OCI-LY1 (cell line): ENCODE measurements at regions not wholly inside any gene's neighbourhood (a gene's known extent, or its start where the extent isn't known, plus 50 kb on each side); places are given as distances from the start of the nearest gene placed in this dataset.

Experiments used
- H2AFZ ChIP-seq: fragments of 200-600 bp; sonication (generic), shearing (Covaris generic); 2 replicates; pipeline ENCODE4 v1.6.0; 2014; ENCODE audit warnings: antibody characterized with exemption, mild to moderate bottlenecking, low read length
- H3F3A ChIP-seq: fragments of 200-600 bp; sonication (generic), shearing (Covaris generic); 2 replicates; pipeline ENCODE4 v1.6.0; 2014; ENCODE audit warnings: mild to moderate bottlenecking, antibody characterized with exemption, low read length, moderate library complexity; ENCODE audit not compliant: insufficient read depth
- H3K27ac ChIP-seq: fragments of 200-600 bp; sonication (generic); 2 replicates; pipeline ENCODE4 v1.5.1; 2014; ENCODE audit warnings: low read length, mixed run types, mild to moderate bottlenecking, low read depth; ENCODE audit not compliant: poor library complexity, severe bottlenecking
- H3K27me3 ChIP-seq: fragments of 200-600 bp; sonication (generic); 2 replicates; pipeline ENCODE4 v1.6.0; 2014; ENCODE audit warnings: antibody characterized with exemption, mild to moderate bottlenecking, low read length, moderate library complexity; ENCODE audit not compliant: insufficient read depth
- H3K36me3 ChIP-seq: fragments of 200-600 bp; sonication (generic); 2 replicates; pipeline ENCODE4 v1.6.1; 2014; ENCODE audit warnings: mild to moderate bottlenecking, antibody characterized with exemption, low read length, moderate library complexity, mixed read lengths; ENCODE audit not compliant: insufficient read depth
- H3K4me1 ChIP-seq: fragments of 200-600 bp; sonication (generic); 2 replicates; pipeline ENCODE4 v1.5.1; 2014; ENCODE audit warnings: mild to moderate bottlenecking, low read length, moderate library complexity; ENCODE audit not compliant: insufficient read depth, severe bottlenecking
- H3K4me2 ChIP-seq: fragments of 200-600 bp; sonication (generic), shearing (Covaris generic); 2 replicates; pipeline ENCODE4 v1.6.1; 2014; ENCODE audit warnings: low read length
- H3K4me3 ChIP-seq: fragments of 200-600 bp; sonication (generic); 2 replicates; pipeline ENCODE4 v1.5.1; 2014; ENCODE audit warnings: low read length, low read depth, mild to moderate bottlenecking, mixed read lengths; ENCODE audit not compliant: poor library complexity, severe bottlenecking
- H3K79me2 ChIP-seq: fragments of 200-600 bp; shearing (Covaris generic); 2 replicates; pipeline ENCODE4 v1.6.1; 2016; ENCODE audit warnings: mixed run types, low read length, mixed read lengths; ENCODE audit not compliant: insufficient read depth
- H3K9ac ChIP-seq: fragments of 200-600 bp; sonication (generic), shearing (Covaris generic); 2 replicates; pipeline ENCODE4 v1.6.1; 2014; ENCODE audit warnings: mild to moderate bottlenecking, low read length, mixed read lengths
- H3K9me2 ChIP-seq: fragments of 200-600 bp; sonication (generic), shearing (Covaris generic); 2 replicates; pipeline ENCODE4 v1.6.1; 2014; ENCODE audit warnings: low read depth, mild to moderate bottlenecking, low read length, mixed read lengths
- H3K9me3 ChIP-seq: fragments of 200-600 bp; shearing (Covaris generic); 2 replicates; pipeline ENCODE4 v1.6.1; 2014; ENCODE audit warnings: low read length, mixed read lengths
- H4K20me1 ChIP-seq: fragments of 200-600 bp; sonication (generic), shearing (Covaris generic); 2 replicates; pipeline ENCODE4 v1.6.0; 2016; ENCODE audit warnings: mild to moderate bottlenecking, low read length; ENCODE audit not compliant: insufficient read depth
- CTCF ChIP-seq: fragments of 200-600 bp; sonication (generic), shearing (Covaris generic); IDR thresholded peaks from 2 replicates; pipeline ENCODE4 v1.5.1; 2017; ENCODE audit warnings: mild to moderate bottlenecking, antibody characterized with exemption, low read length, moderate library complexity, mixed read lengths
- EZH2 ChIP-seq: fragments of 200-600 bp; sonication (generic), shearing (Covaris generic); IDR thresholded peaks from 2 replicates; pipeline ENCODE4 v1.8.0; 2017; ENCODE audit warnings: borderline replicate concordance, mixed run types, mild to moderate bottlenecking, antibody characterized with exemption, low read length, moderate library complexity, mixed read lengths

GRCh38 chr2:8462899-8463648 is 218.8 kb upstream of the ID2 start:
- no peaks in the 10 kb centered on the region for H3K79me2 ChIP-seq
- no peaks in the 10 kb centered on the region for H3F3A ChIP-seq
- peaks cover 3% of the 10 kb centered on the region; the same call in 1 of the 2 replicates for H3K9me3 ChIP-seq
- peaks cover 19% of the 10 kb centered on the region; the same call in 1 of the 2 replicates for H3K36me3 ChIP-seq
- no peak overlapping the region for H3K27ac ChIP-seq
- no peak overlapping the region for H3K9ac ChIP-seq
- no peak overlapping the region for H2AFZ ChIP-seq
- H3K4me3 ChIP-seq, result no peak overlapping the region
- H3K9me2 ChIP-seq, result no peaks in the 10 kb centered on the region
- TF ChIP-seq EZH2 (no peak), CTCF (no peak)
- H3K27me3 ChIP-seq, result no peaks in the 10 kb centered on the region
- peaks cover 6% of the 10 kb centered on the region for H3K4me1 ChIP-seq
- no peaks in the 10 kb centered on the region for H4K20me1 ChIP-seq
- H3K4me2 ChIP-seq, result no peak overlapping the region

- H3K27me3 ChIP-seq, result no peaks in the 10 kb centered on the region
- no peak overlapping the region for H2AFZ ChIP-seq
- no peak overlapping the region for H3K27ac ChIP-seq
- no peaks in the 10 kb centered on the region for H3F3A ChIP-seq
- H3K4me1 ChIP-seq, result peaks cover 2% of the 10 kb centered on the region
- H3K4me3 ChIP-seq, result no peak overlapping the region
- H4K20me1 ChIP-seq, result no peaks in the 10 kb centered on the region
- no peaks in the 10 kb centered on the region for H3K9me2 ChIP-seq
- H3K79me2 ChIP-seq, result no peaks in the 10 kb centered on the region
- H3K4me2 ChIP-seq, result no peak overlapping the region
- H3K9me3 ChIP-seq, result peaks cover 3% of the 10 kb centered on the region; the same call in 1 of the 2 replicates
- TF ChIP-seq EZH2 (no peak), CTCF (no peak)
- no peak overlapping the region for H3K9ac ChIP-seq
- peaks cover 22% of the 10 kb centered on the region; the same call in 1 of the 2 replicates for H3K36me3 ChIP-seq
These were observed 216.3 kb upstream of the ID2 start for GRCh38 chr2:8465560-8465959.

- no peaks in the 10 kb centered on the region for H3K27me3 ChIP-seq
- no peak overlapping the region for H3K4me3 ChIP-seq
- H3F3A ChIP-seq, result no peaks in the 10 kb centered on the region
- no peaks in the 10 kb centered on the region for H3K9me2 ChIP-seq
- no peak overlapping the region for H3K27ac ChIP-seq
- peaks cover 19% of the 10 kb centered on the region for H3K4me1 ChIP-seq
- no peaks in the 10 kb centered on the region for H4K20me1 ChIP-seq
- H3K9ac ChIP-seq, result no peak overlapping the region
- H2AFZ ChIP-seq, result no peak overlapping the region
- H3K79me2 ChIP-seq, result no peaks in the 10 kb centered on the region
- no peak overlapping the region for H3K4me2 ChIP-seq
- H3K9me3 ChIP-seq, result peaks cover 3% of the 10 kb centered on the region; the same call in 1 of the 2 replicates
- TF ChIP-seq EZH2 (no peak), CTCF (no peak)
- H3K36me3 ChIP-seq, result peaks cover 12% of the 10 kb centered on the region; the same call in 1 of the 2 replicates
These were observed 212.0 kb upstream of the ID2 start for GRCh38 chr2:8469709-8470493.
